RWPE1 (cell line): ENCODE measurements at regions not wholly inside any gene's neighbourhood (a gene's known extent, or its start where the extent isn't known, plus 50 kb on each side); places are given as distances from the start of the nearest gene placed in this dataset.

Experiments used
- CTCF ChIA-PET: fragments of 350-600 bp; sonication (Branson Sonifier 250); formaldehyde crosslinking; extraction: SDS; loops from one replicate; lab custom pipeline; 2021; lab: Yijun Ruan, JAX
- POLR2A ChIA-PET: fragments of 400-600 bp; formaldehyde crosslinking; extraction: SDS; loops from one replicate; lab custom pipeline; 2020; ENCODE audit warnings: antibody characterized with exemption; ENCODE audit not compliant: low non-redundant PET; lab: Yijun Ruan, JAX
- DNase-seq: peaks from one replicate; pipeline ENCODE4 v3.0.0; 2012; ENCODE audit warnings: low spot score
- H3K27ac ChIP-seq: fragments of 450-650 bp; 2 replicates; pipeline ENCODE4 v1.5.1; 2017
- TF ChIP-seq, protein P1 (sequence below): fragments of 450-650 bp; conservative IDR thresholded peaks from 2 replicates; pipeline ENCODE4 v1.5.1; 2017; ENCODE audit warnings: low read depth, mild to moderate bottlenecking

DNA sequence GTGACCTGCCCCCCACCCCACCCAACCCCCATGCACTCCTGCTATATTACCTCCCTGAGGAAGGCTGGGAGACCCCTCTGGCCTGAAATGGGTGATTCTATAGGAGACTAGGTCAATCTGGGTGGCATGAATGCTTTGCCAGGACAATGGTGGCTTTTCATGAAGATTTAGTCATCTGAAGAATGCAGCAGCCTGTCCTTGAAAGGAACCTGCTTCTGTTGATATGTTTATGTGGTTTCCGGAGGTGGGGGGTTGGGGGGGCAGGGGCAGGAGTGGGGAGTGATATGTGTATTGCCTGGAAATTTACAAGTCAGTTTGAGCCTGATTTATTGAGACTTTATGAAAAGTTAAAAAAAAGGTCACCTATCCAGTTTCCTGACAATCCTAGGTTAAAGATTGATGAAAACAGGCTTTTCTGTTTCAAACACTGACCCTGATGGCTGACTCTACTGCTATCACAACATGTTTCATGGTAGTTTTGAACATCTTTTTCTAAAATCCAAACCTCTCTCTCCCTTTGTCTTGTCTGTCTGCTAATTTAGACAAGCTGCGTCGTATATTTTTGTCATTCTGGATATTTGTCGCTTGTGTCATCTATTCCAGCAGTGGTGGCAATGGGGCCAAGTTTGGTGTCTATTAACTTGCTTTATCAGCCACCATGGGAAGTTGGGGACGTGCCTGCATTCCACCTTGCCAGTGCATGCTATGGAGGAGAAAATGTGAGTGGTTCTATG, 153.7 kb upstream of the EGFLAM start:
- CTCF ChIA-PET = no interaction called here
- POLR2A ChIA-PET = no interaction called here
- DNase-seq = no peak

DNA sequence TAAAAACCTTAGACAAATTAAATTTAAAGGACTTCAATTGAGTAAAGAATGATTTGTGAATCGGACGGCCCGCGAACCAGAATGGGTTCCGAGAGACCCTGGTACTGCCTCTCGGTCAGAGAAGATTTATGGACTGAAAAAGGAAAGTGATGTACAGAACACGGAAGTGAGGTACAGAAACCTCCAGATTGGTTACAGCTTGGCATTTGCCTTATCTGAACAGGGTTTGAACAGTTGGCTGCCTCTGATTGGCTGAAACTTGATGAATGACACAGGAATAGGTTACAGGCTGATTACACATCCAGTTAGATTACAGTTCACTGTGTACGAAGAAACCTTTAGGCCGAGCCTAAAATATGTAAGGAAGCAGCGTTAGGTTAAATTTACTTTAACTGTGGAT, 156.5 kb upstream of the EGFLAM start:
- H3K27ac ChIP-seq = no peak overlapping the region
- no peak for DNase-seq
- ChIA-PET CTCF (no interaction called here), POLR2A (no interaction called here)
- TF ChIP-seq, protein P1, sequence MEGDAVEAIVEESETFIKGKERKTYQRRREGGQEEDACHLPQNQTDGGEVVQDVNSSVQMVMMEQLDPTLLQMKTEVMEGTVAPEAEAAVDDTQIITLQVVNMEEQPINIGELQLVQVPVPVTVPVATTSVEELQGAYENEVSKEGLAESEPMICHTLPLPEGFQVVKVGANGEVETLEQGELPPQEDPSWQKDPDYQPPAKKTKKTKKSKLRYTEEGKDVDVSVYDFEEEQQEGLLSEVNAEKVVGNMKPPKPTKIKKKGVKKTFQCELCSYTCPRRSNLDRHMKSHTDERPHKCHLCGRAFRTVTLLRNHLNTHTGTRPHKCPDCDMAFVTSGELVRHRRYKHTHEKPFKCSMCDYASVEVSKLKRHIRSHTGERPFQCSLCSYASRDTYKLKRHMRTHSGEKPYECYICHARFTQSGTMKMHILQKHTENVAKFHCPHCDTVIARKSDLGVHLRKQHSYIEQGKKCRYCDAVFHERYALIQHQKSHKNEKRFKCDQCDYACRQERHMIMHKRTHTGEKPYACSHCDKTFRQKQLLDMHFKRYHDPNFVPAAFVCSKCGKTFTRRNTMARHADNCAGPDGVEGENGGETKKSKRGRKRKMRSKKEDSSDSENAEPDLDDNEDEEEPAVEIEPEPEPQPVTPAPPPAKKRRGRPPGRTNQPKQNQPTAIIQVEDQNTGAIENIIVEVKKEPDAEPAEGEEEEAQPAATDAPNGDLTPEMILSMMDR = no peak

More for the DNA sequence above, 153.7 kb upstream of the EGFLAM start:
- TF ChIP-seq, protein P1 = no peak
- no peak overlapping the region for H3K27ac ChIP-seq

DNA sequence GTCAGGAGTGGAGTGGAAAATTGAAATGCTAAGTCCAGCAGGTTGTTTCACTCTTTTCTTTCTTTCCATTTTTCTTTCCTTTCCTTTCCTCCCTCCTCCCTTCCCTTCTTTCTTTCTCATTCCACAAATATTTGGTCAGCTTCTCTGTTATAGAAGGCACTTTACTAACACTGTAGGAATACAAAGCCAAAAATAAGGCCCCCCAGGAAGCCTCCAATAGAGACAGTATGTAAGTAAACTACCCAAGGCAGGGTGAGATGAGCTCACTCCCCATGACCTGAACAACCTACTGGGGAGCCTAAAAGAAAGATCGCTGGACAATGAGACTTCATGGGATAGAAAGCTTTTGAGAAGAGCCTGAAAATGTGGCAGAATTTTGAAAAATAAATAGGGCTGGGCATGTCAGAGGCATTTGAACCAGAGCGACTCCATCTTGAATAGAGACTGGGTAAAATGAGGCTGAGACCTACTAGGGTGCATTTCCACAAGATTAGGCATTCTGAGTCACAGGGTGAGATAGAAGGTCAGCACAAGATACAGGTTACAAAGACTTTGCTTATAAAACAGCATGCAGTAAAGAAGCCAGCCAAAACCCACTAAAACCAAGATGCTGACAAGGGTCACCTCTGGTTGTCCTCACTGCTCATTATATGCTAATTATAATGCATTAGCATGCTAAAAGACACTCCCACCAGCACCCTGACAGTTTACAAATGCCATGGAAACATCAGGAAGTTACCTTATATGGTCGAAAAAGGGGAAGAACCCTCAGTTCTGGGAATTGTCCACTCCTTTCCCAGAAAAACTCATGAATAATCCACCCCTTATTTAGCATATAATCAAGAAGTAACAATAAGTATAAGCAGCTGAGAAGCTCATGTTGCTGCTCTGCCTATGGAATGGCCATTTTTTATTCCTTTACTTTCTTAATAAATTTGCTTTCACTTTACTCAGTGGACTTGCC, 158.9 kb upstream of the EGFLAM start:
- H3K27ac ChIP-seq = no peak overlapping the region
- TF ChIP-seq, protein P1 = no peak
- POLR2A ChIA-PET = no interaction called here
- CTCF ChIA-PET = interaction anchor here (0.6 kb wide), 1 partner anchor 76 kb away, joined by 4 read pairs; no protein-coding TSS in a partner anchor
- no peak for DNase-seq

DNA sequence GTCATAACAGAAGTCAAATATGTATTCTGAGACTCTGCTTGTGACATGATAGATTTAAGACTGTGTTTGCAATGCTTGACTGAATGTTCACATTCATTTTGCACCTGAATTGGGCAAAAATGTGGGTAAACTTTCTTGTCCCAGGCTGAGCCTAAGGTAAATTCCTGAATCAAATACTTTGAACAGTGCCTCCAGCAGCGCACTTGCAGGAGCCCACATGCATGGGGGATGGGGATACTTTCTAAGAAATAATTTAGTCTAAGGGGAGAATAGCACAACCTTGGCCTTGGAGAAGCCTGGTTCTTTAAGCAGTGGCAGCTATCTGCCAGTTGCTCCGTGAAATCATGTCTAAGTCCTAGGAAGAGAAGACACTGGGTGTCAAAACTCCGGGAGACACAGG, 163.5 kb upstream of the EGFLAM start:
- TF ChIP-seq, protein P1 = no peak
- no peak for DNase-seq
- POLR2A ChIA-PET = no interaction called here
- H3K27ac ChIP-seq = no peak overlapping the region
- CTCF ChIA-PET = no interaction called here

DNA sequence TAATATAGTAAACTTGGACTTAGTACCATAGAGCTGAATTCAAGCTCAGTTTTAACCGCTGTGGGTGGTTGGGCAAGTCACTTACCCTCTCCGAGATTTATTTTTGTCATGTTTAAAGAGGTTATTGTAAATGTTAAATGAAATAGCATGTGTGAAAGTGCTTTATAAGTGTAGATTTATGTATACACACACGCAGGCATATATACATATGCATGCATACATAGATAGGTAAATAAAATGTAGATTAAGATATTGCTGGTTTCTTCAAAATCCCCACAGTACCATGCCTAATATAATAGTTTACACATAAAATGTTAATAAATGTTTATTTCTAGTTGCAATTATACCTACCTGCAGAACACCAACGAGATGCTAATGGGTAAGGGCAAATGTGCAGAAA, 164.5 kb upstream of the EGFLAM start:
- TF ChIP-seq, protein P1 = no peak
- no peak for DNase-seq
- ChIA-PET POLR2A (no interaction called here), CTCF (no interaction called here)
- H3K27ac ChIP-seq = no peak overlapping the region

DNA sequence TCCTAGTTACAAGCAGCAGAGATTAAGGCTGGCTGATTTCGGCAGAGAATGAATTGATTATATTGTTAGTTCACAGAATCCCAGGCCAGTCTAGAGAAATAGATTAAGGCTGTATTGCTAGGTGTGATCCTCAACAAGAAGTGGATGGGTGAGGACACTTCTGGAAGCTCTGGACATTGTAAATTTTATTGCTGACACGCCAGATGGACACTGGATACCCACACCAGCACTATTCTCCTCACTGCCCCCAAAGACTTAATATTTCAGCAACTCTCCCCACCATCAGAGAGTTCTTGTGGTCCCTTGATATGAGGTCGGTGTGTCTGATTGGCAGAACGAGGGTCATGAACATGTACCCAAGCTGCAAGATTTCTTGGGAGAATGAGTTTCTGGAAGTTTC, 171.6 kb upstream of the EGFLAM start:
- TF ChIP-seq, protein P1 = no peak
- ChIA-PET POLR2A (no interaction called here), CTCF (no interaction called here)

More for the DNA sequence above, 171.6 kb upstream of the EGFLAM start:
- H3K27ac ChIP-seq = no peak overlapping the region
- no peak for DNase-seq
